ENCODE measurements at regions not wholly inside any gene's neighbourhood (a gene's known extent, or its start where the extent isn't known, plus 50 kb on each side); places are given as distances from the start of the nearest gene placed in this dataset.

GRCh38 chr5:58069016-58069705 is 390.7 kb downstream of the PLK2 start:
- TF ChIP-seq CTCF (conservative IDR thresholded peaks at IDR 0.05 in 1 of 2, IDR thresholded peaks at IDR 0.05 in 1 of 2; ENCODE audit: extremely low read depth in 1 of 2, insufficient read depth in 1 of 2, low read depth in 1 of 2, low read length in 2 of 2) (no peak), EZH2 (IDR thresholded peaks at IDR 0.05; ENCODE audit: borderline replicate concordance, low read length) (no peak)
